Left cardiac atrium (tissue), 4 donors: ENCODE measurements at regions not wholly inside any gene's neighbourhood (a gene's known extent, or its start where the extent isn't known, plus 50 kb on each side); places are given as distances from the start of the nearest gene placed in this dataset.
"Not testable (repeated sequence)": the region's sequence is repeated elsewhere in the genome, so short reads cannot be mapped to it uniquely, and the experiment has no call there.

ENCODE experiments used
- ATAC-seq, 2 donors: fragments of 200-7000 bp; cut with Tn5 transposase; one replicate each; pipeline ENCODE4 v1.9.1; 2020; ENCODE audit warnings: mild to moderate bottlenecking in 2 of 2, moderate library complexity in 2 of 2
- DNase-seq: peaks from one replicate; pipeline ENCODE4 v3.0.0-alpha.2; 2020
- intact Hi-C, 2 donors: fragments of 100-400 bp; cut with DNase I; formaldehyde crosslinking; loops; one replicate each; pipeline versions ENCODE4 v1.14.1 to v1.15.1; 2022 to 2023
- donor health status: DM: no; HTN: yes; CAD: no.
- donor health status: DM: no; HTN: yes; CAD: no; lungs with severe emphysema.
- donor health status: DM: yes; HTN: yes; CAD: no.
- donor health status: Dilated cardiomyopathy.

DNA sequence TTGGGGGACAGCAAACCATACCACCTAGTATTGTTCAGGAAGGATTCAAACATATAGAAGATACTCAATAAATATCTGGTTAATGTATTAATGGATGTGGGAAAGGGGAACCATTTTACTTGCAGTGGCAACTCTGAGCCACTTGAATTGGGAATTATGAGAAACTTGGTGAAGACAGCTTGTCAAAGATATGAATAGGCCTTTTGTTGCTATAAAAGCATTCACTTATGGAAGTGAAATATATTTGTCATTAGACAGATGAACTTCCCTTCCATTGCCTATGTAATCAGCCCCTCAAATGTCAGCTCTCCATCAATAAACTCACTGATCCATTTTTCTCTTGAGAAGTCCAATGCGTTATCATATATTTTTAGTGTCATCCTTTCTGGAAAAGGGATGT is 56.1 kb downstream of the GPR85 start:
- intact Hi-C loops, result no loop called here
- ATAC-seq, result no peak
- no peak for DNase-seq

DNA sequence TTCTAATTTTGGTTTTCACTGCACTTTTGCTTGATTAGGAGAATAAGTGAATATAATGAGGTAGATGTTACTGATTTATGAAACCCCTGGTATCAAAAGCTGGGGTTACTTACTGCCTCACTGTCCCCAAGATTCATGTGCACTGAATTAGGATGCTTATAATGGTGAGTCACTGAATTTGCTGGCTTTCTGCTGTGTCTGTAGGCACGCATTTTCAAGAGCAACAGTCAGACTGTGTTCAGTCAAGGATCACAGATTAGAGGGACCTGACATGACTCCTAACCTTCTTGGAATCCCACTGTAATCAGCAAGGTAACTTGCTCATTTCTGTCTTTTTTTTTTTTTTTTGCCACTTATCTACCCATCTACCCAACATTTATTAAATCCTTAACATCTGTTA is 59.7 kb downstream of the GPR85 start:
- intact Hi-C loops, result no loop called here
- DNase-seq (no peak), ATAC-seq (peak in 1 of 2 donors; percentile 54)

DNA sequence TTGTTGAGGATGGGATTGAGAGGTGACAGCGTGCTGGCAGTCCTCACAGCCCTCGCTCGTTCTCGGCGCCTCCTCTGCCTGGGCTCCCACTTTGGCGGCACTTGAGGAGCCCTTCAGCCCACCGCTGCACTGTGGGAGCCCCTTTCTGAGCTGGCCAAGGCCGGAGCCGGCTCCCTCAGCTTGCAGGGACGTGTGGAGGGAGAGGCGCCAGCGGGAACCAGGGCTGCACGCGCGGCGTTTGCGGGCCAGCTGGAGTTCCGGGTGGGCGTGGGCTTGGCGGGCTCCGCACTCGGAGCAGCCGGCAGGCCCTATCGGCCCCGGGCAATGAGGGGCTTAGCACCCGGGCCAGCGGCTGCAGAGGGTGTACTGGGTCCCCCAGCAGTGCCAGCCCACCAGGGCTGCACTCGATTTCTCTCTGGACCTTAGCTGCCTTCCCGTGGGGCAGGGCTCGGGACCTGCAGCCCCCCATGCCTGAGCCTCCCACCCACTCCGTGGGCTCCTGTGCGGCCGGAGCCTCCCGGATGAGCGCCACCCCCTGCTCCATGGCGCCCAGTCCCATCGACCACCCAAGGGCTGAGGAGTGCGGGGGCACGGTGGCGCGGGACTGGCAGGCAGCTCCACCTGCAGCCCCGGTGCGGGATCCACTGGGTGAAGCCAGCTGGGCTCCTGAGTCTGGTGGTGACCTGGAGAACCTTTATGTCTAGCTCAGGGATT is 69.3 kb downstream of the GPR85 start:
- DNase-seq, ATAC-seq: not testable (repeated sequence)
- intact Hi-C loops, result loop anchor here in 1 of 2 donors (5.0 to 10.0 kb wide), 2 partner anchors 98 to 400 kb away; partner anchors contain the start of gene SMIM30

- DNase-seq, result no peak
- intact Hi-C loops, result loop anchor here in 1 of 2 donors (5.0 to 10.0 kb wide), 2 partner anchors 100 to 402 kb away; partner anchors contain the start of gene SMIM30
- no peak for ATAC-seq
Observed at GRCh38 chr7:113015034-113015645, 71.5 kb downstream of the GPR85 start.

DNA sequence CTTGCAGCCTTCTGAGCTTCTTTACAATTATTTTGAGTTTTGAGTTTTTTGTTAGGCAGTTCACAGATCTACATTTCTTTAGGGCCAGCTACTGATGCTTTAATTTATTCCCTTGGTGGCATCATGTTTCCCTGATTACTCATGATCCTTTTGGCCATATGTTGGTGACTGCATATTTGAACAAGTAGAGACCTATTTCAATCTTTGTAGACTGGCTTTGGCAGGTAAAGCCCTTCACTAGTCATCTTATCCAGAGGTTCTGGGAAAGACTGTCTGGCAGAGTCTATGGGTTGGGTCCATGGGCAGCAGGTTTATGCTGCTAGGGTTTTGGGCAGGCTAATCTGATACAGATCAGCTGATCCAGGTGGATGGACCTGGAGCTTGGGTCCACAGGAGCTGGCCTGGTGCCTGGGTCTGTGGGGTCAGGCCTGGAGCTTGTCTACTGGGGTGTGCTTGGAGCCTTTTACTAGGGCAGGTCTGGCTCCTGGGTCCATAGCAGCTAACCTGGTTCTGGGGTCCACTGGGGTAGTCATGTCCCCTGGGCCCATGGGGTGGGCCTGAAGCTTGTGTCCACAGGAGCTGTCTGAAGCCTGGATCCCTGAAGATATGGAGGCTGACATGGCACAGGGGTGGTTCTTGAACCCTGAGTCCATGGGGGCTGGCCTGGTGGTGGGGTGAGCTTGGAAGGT is 72.7 kb downstream of the GPR85 start:
- intact Hi-C loops, result loop anchor here in 1 of 2 donors (10.0 kb wide), 1 partner anchor 101 kb away; the partner anchor contains the start of gene SMIM30
- DNase-seq, result no peak
- no peak for ATAC-seq

- intact Hi-C loops, result loop anchor here in 1 of 2 donors (10.0 kb wide), 1 partner anchor 102 kb away; the partner anchor contains the start of gene SMIM30
- not testable (repeated sequence) for DNase-seq, ATAC-seq
Observed at GRCh38 chr7:113012862-113013261, 73.8 kb downstream of the GPR85 start.

DNA sequence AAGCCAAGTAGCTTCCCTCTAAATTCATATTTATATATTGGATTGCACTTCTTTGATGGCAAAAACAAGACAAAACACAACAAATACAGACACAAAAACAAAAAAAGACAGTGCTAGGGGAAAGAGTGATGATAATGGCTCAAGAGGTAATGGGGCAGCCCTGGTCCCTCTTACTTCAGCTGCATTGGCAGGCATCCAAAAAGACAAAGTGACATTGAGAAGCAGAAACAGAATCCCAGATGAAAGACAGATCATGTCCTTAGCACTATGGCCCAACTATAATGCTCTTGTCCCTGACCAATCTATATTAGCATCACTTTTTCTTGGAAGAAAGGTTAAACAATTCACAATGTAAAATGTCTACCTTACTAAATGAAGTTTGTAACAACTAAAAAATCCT is 76.2 kb downstream of the GPR85 start:
- ATAC-seq (no peak), DNase-seq (no peak)
- intact Hi-C loops, result loop anchor here in 1 of 2 donors (10.0 kb wide), 1 partner anchor 104 kb away; the partner anchor contains the start of gene SMIM30

DNA sequence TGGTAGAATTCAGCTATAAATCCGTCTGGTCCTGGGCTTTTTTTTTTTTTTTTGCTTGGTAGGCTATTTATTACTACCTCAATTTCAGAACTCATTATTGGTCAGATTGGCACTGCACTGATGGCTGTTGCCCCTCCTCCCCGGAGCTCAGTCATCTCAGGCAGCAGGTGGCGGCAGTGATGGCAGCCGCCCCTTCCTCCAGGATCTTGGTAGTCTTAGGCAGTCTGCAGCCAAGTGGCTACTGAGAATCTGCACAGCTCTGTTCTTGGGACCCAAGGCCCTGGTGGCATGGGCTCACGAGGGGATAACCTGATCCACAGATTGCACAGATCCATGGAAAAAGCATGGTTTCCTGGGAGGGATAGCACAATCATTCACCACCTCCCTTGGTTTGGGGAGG is 77.9 kb downstream of the GPR85 start:
- DNase-seq, result no peak
- intact Hi-C loops, result no loop called here
- no peak for ATAC-seq

DNA sequence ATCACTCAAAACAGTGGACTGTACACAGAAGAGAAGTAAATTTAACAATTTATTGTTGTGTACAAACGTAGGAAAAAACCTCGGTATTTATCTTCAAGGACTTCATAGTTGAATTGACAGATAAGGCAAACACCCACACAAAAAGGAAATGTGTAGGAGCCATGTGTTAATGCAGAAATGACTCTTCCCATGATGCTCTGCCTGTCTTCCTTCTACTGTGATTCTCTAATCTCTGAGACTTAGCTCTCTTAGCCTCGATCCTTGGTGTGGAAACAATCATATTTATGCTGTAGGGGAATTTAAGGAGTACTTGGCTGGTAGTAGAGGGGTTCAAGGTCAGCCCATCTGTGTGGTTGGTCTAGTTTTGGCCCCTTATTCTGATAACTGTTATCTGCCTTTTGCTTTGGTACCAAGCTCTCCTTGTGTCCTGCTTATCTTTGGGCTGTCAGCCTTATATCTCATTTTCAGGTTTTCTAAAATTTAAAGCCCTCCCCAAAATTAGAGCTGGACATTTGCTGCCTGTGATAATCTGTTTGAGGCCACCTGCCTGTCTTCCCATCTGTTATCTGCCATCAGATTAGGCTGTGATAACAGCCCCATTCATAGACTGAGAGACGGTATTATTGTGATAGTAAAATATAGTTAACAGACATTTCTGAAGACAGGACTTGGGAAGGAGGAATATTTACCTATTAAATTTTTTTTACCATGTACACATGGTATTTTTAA is 81.7 kb downstream of the GPR85 start:
- intact Hi-C loops, result no loop called here
- DNase-seq (no peak), ATAC-seq (no peak)

DNA sequence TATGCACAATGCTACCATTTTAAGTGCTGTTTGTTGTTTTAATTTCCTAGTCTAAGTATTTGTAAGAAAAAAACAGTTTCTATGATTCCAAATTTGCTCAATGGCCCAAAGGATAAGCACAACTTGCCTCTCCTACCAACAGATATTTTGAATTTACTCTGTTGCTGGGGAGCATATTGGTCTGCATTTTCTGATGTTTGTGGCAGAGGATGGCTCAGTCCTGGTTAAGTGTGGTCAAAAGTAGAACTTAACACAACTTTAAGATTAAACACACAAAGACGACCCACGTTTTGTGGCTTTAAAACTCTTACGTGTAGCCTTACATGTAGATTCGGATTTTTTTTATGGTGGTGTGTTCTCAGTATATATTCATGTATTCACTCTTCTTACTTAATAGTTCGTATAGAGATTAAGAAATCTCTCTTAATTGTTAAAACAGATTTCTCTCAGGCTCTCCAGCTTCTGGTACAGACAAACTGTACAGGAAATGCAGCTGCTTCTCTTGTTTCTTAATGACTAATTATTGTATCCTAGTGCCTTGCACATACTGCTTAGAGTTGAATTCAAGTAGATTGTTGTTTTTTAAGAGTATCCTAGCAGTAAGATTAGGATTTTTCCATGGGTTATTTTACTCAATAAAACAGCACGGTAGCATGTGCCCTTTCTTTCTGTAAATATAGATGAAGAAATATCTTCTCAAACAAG is 86.2 kb downstream of the GPR85 start:
- DNase-seq, result no peak
- intact Hi-C loops, result no loop called here
- no peak for ATAC-seq

GRCh38 chr7:112997831-112998230 is 88.8 kb downstream of the GPR85 start:
- DNase-seq (no peak), ATAC-seq (no peak)
- intact Hi-C loops, result no loop called here

DNA sequence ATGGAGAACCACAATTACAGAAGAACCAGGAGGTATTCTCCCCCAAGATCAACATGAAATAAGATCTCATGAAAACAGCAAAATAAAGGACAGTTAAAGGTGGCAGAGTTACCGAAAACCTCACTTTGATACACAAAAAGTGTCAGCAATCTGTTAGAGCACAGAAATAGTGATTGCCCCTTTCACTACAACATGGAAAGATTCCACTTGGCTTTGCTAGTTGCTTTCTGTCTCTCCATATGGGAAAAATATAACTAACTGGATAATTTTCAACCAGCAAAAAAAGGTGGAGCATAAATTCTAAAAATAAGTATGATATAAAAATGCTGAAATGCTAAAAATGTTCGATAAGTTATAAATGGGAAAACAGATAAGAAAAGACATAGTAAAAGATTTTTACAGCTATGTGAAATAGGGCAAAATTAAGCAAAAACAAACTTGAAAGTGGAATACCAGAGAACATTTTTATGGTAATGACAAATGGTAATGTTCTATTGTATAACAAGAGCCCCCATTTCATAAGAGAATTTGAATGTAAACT is 90.2 kb downstream of the GPR85 start:
- DNase-seq (no peak), ATAC-seq (no peak)
- intact Hi-C loops, result no loop called here

- peak; percentile 91 to 92 for ATAC-seq
- no peak for DNase-seq
- intact Hi-C loops, result no loop called here
Observed at GRCh38 chr7:112995059-112995824, 91.4 kb downstream of the GPR85 start.

DNA sequence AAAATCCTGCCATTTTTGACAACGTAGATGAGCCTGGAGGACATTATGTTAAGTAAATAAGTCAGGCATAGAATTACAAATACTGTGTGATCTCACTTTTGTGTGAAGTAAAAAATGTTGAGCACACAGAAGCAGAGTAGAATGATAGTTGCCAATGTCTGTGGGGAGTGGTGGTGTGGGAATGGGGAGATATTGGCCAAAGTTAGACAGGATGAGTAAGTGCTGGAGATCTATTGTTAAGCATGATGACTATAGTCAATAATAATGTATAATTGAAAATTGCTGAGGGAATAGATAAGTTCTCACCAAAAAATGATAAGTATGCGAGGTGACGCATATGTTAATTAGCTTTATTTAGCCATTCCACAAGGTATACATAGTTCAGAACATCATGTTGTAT is 92.0 kb downstream of the GPR85 start:
- DNase-seq, result no peak
- ATAC-seq, result peak in 1 of 2 donors; percentile 49
- intact Hi-C loops, result no loop called here

DNA sequence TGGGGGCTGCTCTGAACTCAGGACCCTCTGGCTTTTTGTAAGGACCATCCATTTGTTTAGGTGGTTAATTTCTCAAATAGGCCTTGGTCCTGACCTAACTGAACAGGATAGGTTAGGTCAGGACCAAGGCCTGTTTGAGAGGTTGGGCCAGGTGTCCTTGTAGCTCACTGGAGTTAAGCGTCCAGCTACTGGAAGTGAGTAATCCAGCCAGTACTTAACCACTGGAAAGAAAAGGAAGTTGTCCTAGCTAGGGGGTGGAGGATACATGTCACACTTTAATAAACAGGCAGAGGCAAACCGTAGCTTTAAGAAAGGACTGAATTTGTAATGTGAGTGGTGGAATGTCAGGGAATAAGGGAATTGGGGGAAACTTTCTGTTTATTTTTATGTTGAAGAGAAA is 96.0 kb downstream of the GPR85 start:
- ATAC-seq (peak in 1 of 2 donors; percentile 47), DNase-seq (no peak)
- intact Hi-C loops, result no loop called here

DNA sequence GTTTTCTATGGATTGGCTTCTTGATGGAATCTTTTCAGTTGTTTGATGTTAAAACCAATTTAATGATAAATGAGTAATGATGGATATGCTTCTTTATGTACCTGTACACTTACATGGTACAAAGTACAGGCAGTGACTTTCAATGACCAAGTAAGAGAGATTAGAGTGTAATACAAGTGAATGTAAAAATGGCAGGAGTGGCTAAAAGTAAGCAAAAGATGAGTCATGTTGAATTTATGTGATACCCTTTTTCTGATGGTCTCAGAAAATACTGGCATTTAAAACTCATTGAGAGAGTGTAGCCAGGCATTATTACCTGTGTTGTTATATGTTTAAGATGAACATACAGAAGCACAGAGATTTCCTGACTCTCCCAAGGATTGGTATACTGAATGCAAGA is 97.1 kb downstream of the GPR85 start:
- no peak for DNase-seq
- intact Hi-C loops, result no loop called here
- no peak for ATAC-seq

DNA sequence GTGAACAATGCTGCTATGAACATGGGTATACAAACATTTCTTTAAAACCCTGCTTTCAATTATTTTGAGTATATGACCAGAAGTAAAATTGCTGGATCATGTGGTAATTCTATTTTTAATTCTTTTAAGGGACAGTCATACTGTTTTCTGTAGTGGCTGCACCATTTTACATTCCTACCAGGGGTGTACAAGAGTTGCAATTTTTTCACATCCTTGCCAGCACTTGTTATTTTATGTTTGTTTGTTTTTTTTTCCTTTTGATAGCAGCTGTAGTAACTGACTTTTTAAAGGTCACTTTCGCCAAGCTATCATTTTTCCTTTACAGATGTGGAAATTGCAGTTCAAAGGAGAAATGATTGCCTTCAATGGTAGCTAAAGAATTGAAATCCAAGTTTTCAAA is 99.5 kb downstream of the GPR85 start:
- ATAC-seq, result no peak
- intact Hi-C loops, result no loop called here
- no peak for DNase-seq
